HG03139 (cell line): ENCODE measurements at regions not wholly inside any gene's neighbourhood (a gene's known extent, or its start where the extent isn't known, plus 50 kb on each side); places are given as distances from the start of the nearest gene placed in this dataset.

ENCODE experiments used
- ATAC-seq: cut with Tn5 transposase; IDR thresholded peaks from one replicate; pipeline ENCODE4 v1.9.1; 2021; ENCODE audit not compliant: unreplicated experiment

GRCh38 chr5:174229514-174230370 lies 184.2 kb downstream of the NSG2 start:
- ATAC-seq = no peak

DNA sequence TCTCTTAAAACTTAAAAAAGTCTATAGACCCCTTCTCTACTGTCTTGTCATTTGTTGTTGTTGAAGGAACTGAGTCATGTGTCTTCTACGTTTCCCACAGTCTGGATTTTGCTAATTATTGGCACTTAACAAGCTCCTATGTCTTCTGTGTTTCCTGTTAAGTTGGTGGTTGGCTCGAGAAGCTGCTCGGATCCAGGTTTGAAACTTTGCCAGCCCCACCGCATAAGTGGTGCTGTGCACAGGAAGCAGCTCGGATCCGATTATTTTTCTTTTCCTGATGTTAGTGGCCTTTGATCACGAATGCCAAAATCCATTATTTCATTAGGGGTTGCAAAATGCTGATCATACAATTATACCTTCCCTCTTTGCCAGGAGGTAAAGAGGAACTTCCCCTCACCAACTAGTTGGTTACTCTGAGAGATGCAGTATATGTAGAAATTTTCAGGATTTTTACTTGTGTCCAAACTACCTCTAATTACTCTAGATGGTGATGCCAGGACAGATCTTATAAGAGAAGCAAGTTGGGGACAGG lies 186.5 kb downstream of the NSG2 start:
- no peak for ATAC-seq

DNA sequence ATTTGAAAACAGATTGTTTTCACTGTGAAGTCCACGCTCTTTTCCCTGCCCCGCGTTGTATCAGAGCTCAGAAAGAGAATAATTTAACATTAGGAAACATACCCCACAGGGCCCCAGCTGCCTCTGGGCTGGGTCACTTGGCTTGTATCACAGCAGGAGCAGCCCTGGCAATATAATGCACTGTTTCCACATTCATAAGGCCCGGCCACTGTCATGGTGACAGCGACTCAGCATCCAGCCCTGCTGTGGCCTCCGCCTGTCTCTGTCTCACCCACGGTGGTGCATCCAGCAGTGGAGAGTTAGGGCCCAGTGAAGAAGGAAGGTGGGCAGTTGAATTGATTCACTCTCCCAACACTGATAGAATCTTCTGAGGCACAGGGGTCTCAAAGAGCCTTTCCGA lies 188.9 kb downstream of the NSG2 start:
- no peak for ATAC-seq

GRCh38 chr5:174235221-174236011 lies 189.9 kb downstream of the NSG2 start:
- no peak for ATAC-seq

DNA sequence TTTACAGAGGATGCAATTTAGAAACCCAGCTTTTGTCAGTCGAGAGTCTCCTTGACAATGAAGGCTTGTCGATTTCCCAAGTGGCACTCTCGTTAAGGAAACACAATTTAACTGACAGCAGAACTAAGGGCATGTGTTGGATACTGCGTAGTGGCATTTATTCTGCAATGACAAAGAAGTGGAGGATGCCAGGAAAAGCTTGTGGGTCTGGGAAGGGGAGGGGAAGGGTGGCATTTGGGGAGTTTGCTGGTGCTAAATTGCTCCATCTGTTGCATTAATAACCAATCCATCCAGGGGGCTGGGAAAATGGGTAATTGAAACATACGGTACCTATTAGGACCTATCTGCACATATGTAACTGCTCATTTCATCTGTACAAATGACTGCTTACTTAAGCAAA lies 190.6 kb downstream of the NSG2 start:
- ATAC-seq = no peak

- no peak for ATAC-seq
Measured at GRCh38 chr5:174239718-174240117, 194.2 kb downstream of the NSG2 start.

DNA sequence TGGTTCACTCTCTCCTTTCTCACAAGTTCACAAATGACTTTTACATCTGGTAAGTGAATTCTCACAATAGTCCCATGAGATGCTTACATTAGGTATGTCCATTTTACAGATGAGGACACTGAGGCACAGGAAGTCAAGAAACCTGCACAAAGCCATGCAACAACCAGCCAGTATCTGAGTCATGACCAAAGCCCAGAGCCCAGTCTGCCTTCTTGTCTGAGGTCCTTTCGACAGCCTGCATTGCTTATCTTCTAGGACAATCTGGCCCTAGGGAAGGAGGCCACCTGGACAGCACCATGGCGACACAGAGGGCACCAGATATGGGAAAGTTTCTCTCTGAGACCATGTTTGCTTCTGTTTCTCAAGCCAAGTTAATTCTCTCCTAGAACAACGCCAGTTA lies 197.1 kb downstream of the NSG2 start:
- ATAC-seq = no peak

DNA sequence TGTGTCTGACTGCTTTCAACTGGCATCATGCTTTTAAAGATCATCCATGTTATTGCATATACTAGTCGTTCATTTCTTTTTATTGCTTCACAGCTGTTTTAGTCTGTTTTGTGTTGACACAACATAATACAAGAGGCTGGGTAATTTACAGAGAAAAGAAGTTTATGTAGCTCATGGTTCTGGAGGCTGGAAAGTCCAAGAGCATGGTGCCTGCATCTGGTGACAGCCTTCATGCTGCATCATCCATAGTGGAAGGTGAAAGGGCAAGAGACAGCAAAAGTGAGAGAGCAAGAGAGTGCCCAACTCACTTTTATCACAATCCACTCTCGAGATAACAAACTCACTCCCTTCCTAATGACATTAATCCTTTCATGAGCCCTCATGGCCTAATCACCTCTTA lies 198.4 kb downstream of the NSG2 start:
- no peak for ATAC-seq

DNA sequence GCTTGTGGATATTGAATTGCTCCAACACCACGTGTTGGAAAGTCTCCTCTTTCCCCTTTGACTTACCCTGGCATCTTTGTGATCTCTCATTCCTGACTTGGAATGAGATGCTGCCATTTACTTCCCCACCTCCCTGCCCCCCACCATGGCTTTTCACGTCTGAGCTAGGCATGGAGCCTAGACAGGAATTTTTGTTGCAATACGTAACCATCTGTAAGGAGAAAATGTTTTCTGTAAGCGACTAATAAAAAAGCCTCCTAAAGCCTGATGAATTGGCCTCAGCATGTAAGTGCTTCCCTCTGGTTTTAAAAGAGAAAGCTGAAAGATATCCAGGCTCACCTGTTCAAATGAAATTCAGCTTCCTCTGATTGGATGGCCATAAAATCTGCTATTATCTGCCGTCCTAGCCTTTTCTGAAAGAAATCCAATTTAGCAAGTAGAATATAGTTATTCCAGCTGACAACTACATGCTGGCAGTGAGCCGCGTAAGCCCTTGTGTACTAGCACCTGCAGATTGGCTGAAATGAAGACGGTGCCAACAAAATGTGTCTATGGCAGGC lies 200.1 kb downstream of the NSG2 start:
- ATAC-seq = no peak

- ATAC-seq = no peak
Measured at GRCh38 chr5:174246743-174247142, 201.2 kb downstream of the NSG2 start.

- no peak for ATAC-seq
Measured at GRCh38 chr5:174247301-174247700, 201.8 kb downstream of the NSG2 start.

DNA sequence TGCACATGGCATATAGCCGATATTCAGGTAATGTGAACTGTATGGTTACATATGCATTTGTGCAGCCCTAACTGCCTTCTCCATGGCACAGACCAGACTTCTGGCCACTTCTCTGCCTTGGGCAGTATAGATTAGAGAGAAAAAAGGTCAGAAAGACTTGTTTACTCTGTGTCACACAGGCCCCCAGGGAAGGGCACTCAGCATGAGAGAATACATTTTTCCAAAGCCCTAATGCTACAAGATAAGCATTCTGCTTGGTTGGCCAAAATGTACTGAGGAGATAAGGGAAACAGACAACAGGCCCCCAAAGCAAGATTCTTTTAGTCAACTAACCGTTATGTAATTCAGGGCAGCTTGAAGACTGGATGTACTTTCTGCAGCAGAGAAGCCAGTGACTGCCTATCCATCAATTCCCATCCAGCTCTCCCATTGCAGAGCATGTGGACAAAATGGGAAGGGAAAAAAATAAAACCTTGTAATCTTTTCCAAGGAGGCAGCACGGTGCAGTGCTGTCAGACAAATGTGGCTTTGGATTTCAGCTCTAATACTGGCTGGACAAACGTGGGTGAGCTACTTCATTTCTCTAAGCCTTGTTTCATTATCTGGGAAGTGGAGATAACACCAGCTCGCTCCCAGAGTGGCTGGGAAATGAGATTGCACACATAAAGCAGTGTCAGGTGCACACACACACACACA lies 205.9 kb downstream of the NSG2 start:
- no peak for ATAC-seq

DNA sequence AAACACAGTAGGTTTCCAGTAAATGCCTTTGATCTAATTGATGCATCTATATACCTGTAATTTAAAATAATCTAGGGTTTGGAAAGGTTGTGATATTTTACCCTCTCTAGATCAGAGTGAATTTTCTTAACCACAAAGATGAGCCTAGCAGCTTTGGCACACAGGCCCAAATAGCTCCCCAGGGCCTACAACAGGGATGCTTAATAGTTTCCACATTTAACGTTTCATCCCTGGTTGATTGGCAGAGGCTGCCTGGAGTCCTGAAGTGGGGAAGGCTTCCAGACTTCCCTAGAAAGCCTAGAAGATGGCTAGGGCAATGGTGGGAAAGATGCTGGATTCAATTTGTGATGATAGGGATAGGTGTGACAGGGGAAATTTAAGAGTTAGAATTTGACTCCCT lies 206.6 kb downstream of the NSG2 start:
- ATAC-seq = no peak

- no peak for ATAC-seq
Measured at GRCh38 chr5:174259696-174260420, 214.4 kb downstream of the NSG2 start.

- no peak for ATAC-seq
Measured at GRCh38 chr5:174271316-174271715, 225.8 kb downstream of the NSG2 start.

- no peak for ATAC-seq
Measured at GRCh38 chr5:174272671-174273070, 227.2 kb downstream of the NSG2 start.

GRCh38 chr5:174273325-174273724 lies 227.8 kb downstream of the NSG2 start:
- ATAC-seq = peak; percentile 80

DNA sequence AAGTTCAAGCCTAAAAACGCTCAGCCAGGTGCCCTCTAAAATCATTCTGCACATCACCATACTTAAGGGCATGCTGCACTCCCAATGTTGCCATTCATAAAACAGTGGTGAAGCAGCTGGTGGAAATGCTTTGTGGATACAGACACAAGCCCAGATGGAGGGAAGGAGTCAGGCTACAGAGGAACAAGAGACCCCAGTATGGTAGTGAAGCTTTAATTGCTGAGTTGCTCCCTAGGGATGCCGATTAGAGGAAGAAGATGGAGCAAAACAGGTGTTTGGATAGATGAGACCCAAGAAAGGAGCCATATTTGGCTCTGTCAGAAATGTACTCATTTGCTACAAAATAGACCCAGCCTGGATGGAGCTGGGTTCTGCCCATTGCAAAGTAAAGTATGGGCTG lies 230.5 kb downstream of the NSG2 start:
- ATAC-seq = no peak

DNA sequence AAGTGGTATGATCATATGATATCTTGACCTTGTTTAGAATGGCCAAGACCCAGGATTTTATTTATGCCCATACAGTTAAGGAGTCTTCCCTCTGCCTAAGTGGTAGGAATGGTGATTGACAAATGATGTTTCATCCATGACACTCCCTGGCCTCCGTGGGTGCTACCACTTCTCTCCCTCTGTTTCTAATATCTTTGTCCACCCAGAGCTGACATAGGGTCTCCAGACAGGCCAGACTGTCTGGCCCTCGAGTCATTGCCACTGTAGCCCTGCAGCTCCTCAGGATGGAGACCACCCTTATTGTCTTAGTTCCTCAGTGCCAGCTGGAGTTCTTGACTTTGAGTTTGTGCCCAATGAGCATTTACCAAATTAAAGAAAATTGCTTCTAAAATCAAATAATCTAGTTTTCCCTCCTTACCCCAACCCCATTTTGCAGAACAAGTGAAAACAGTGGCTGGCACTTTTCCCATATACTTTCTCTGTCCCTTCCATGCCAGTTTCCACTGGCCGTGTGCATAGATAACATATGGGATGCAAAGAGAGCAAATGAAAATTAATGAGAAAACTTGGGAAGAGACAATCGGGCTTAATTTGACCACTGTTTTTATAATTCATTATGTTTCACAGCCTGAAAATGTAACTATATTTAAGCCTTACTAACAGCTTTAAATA lies 235.7 kb downstream of the NSG2 start:
- no peak for ATAC-seq

DNA sequence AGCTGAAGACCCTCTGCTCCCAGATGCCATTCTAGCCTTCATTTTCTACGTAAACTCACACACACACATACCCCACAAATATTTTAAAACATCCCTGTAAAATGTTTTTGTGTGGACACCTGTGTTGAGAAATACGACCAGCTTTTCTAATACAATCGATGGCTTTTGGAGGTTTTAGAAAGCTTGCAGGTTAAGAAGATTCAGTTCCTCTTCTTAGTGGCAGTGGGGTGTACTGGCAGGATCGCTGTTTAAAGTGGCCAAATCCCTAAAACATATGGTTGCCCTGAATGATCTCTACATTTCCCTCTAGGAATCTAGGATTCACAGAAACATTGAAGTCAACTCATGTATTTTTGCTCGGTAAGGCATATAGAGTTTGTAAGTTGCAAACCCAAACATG lies 236.3 kb downstream of the NSG2 start:
- ATAC-seq = no peak
